Stimulated activated CD4-positive, alpha-beta T cell treated with anti-CD3 and anti-CD28 coated beads, Interleukin-4, amount 100 ng/mL, for 48 hours (primary cell): ENCODE measurements at regions not wholly inside any gene's neighbourhood (a gene's known extent, or its start where the extent isn't known, plus 50 kb on each side); places are given as distances from the start of the nearest gene placed in this dataset.
"Not testable (repeated sequence)": the region's sequence is repeated elsewhere in the genome, so short reads cannot be mapped to it uniquely, and the experiment has no call there.

Experiments used
- DNase-seq, 2 donors: peaks; one replicate each; pipeline ENCODE4 v3.0.0-alpha.2; 2020; ENCODE audit warnings: low read depth in 2 of 2

GRCh38 chr3:33956776-33957175, 158.3 kb downstream of the PDCD6IP start:
- DNase-seq: no peak

GRCh38 chr3:33957176-33957575, 158.7 kb downstream of the PDCD6IP start:
- no peak for DNase-seq

DNA sequence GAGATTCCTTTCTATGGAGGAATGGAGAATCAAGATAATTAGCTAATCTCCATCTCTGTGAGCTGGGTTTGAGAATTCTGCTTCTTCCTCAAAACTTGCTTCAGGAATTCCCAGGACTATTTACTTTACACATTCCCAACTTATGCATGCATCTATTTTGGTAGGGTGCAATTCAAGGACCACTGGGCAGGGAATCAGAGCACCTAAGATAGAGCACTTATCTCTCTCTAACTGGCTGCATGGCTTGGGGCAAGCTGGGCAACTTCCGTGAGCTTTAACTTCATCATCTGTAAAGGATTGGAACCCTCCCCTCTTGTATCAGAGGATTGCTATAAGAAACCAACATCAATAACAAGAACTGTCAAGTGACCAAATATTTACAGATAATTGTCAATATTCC, 160.2 kb downstream of the PDCD6IP start:
- DNase-seq: no peak

DNA sequence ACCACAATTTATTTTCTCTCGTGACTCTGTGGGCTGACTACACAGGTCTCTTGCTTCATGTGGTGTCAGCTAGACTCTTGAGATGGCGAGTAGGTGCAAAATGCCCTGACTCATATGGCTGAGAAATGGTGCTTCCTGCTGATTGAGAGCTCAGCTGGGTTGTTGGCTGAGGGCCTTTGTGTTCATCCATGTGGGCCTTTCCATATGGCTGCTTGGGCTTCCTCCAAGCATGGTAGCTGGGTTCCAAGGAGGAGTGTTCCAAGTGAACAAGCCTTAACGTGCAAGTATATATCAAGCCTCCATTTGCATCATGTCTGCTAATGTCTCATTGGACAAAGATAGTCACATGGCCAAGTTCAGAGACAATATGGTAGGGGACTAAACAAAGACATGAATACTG, 164.0 kb downstream of the PDCD6IP start:
- DNase-seq: no peak

- not testable (repeated sequence) for DNase-seq
Measured at GRCh38 chr3:33970180-33970579, 171.8 kb downstream of the PDCD6IP start.

GRCh38 chr3:33971055-33971454, 172.6 kb downstream of the PDCD6IP start:
- DNase-seq: no peak

GRCh38 chr3:33975463-33975862, 177.0 kb downstream of the PDCD6IP start:
- DNase-seq: no peak

GRCh38 chr3:33977227-33977626, 178.8 kb downstream of the PDCD6IP start:
- DNase-seq: no peak

DNA sequence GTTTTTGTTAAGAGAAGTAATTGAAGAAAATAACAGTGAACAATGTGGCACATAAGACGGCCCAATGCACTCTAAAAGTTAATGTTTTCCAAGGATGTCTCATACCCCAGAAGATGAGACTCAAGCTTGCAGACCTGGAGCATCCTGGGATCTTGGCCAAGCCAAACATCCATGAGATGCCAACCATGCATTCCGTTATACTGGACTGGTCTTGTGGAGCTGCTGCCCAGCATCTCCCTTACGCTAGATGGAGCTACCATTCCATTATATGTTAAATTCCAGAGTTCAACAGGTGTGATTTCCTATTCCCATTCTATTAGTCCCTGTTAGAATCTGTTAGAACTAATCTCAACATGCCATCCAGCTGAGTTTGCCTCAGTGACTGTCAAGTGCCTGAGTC, 181.8 kb downstream of the PDCD6IP start:
- no peak for DNase-seq

- DNase-seq: no peak
Measured at GRCh38 chr3:33982269-33982798, 183.9 kb downstream of the PDCD6IP start.

- DNase-seq: not testable (repeated sequence)
Measured at GRCh38 chr3:33982949-33983348, 184.5 kb downstream of the PDCD6IP start.

- no peak for DNase-seq
Measured at GRCh38 chr3:33989229-33989628, 190.8 kb downstream of the PDCD6IP start.

- DNase-seq: no peak
Measured at GRCh38 chr3:33991673-33992072, 193.2 kb downstream of the PDCD6IP start.

- DNase-seq: no peak
Measured at GRCh38 chr3:33993631-33994030, 195.2 kb downstream of the PDCD6IP start.

- DNase-seq: no peak
Measured at GRCh38 chr3:33994568-33994967, 196.1 kb downstream of the PDCD6IP start.

DNA sequence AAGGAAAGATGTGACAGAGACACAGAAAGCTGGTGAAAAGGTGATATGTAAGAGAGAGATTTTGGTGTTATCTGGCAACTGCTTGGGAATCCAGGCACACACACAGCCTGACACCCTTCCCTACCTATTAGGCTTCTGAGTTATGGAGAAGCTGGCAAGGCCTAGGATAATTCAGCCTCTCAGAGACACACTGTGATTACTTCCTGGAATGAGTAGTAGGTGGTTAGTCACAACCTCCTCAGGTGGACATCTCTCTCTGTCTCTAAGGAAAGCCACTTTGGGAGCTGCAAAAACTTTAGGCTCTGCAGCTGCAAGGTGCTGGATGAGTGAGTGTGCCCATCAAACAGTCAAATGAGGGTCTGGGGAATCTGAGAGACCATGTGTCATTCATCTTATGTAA, 201.9 kb downstream of the PDCD6IP start:
- DNase-seq: no peak

- no peak for DNase-seq
Measured at GRCh38 chr3:34001022-34001421, 202.6 kb downstream of the PDCD6IP start.

DNA sequence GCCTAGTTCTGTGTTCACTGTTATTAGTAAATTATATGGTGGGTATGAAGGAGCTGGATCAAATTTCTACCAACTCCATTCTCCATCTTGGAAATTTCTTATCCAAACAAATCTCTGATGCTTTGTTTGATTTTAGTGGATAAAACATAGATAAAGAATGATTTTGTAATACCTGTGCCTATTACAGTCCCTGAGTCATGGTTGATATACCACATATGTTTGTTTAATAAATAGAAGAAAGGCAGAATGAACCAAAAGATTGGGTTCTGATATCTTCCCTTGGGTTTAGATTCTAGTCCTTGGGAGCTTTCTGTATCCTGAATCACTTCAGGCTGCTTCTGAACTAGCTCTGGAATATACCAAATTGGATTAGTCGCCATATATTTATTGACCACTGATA, 203.6 kb downstream of the PDCD6IP start:
- no peak for DNase-seq

- DNase-seq: no peak
Measured at GRCh38 chr3:34002569-34003100, 204.2 kb downstream of the PDCD6IP start.

- DNase-seq: no peak
Measured at GRCh38 chr3:34005886-34006285, 207.5 kb downstream of the PDCD6IP start.

DNA sequence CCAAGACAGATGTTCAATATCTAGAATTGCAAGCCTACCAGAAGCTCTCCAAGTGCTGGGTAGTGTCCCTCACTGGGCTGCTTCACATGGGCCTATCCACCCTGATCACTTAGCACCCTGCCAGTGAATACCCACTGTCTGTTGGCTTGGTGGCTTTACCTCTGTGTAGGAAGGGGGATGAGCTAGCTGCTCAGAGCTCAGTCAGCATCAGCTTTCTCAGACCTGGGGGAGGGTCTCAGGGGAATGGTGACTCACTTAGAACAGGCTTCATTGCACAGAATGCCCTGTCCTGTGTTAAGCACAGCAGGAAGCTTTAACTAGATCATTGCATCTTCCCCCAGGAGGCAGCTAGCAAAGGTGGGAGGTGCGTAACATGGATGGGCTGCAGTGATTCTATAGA, 209.8 kb downstream of the PDCD6IP start:
- no peak for DNase-seq

DNA sequence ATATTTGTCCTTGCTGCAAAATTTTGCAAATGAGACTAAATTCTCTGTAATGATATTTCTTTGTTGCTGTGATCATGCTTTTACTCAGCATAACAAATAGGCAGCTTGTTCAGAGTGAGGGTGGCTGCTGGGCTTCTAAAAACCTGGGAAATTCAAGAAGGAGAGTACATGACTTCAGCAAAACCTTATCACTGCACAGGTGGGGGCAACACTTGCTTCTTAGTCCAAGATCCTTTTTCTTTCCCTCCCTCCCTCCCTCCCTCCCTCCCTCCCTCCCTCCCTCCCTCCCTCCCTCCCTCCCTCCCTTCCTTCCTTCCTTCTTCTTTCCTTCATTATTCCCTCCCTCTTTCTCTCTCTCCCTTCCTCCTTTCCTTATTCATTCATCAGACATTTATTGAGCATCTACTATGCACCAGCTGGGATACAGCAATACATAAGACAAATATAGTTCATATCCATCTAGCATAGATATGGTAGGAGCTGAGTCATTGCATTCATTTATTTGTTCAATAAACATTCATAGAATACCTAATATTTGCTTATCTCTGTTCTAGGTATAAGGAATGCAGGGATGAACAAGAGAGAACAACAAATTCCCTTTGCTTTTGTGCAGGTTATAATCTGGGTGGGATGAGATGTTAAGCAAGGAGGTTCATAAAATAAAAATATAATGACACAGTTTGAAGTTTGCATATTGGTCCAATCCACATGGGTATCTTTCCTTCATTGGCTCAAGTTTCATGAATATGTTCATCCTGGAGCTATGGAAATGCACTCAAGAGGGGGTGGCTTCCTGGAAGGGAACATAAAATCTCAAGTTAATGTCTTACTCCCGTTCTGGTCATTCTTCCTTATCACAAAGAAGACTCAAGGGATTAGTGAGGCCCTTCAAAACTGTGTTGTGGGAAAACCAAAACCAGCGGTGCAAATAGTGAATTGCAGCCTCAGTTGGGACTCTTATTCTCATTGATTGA, 210.7 kb downstream of the PDCD6IP start:
- DNase-seq: no peak
